C4-2B (cell line): ENCODE measurements at regions not wholly inside any gene's neighbourhood (a gene's known extent, or its start where the extent isn't known, plus 50 kb on each side); places are given as distances from the start of the nearest gene placed in this dataset.

ENCODE experiments used
- ZFX ChIP-seq: fragments of 450-650 bp; IDR thresholded peaks from 2 replicates; pipeline ENCODE4 v1.6.1; 2017
- TF ChIP-seq, protein P1 (sequence below): fragments of 450-650 bp; conservative IDR thresholded peaks from 2 replicates; pipeline ENCODE4 v1.5.1; 2017; ENCODE audit warnings: mild to moderate bottlenecking

DNA sequence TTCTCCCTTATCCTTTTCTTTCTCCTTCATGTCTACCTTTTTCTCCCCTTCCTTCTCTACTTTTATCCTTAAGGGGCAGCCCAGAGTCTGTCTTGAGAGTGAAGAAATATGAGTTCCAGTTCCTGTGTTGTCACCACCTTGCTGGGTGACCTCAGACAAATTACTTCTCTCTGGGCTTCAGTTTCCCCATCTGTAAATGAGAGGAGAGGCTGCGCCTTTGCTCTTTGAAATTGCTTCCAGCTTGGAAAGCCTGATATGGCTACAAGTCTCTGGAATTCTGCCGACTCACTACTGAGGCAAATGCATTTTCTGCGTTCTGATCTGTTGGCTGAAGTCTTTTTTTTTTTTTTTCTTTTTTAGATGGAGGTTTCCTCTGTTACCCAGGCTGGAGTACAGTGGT is 119.2 kb downstream of the SYF2 start:
- TF ChIP-seq, protein P1, sequence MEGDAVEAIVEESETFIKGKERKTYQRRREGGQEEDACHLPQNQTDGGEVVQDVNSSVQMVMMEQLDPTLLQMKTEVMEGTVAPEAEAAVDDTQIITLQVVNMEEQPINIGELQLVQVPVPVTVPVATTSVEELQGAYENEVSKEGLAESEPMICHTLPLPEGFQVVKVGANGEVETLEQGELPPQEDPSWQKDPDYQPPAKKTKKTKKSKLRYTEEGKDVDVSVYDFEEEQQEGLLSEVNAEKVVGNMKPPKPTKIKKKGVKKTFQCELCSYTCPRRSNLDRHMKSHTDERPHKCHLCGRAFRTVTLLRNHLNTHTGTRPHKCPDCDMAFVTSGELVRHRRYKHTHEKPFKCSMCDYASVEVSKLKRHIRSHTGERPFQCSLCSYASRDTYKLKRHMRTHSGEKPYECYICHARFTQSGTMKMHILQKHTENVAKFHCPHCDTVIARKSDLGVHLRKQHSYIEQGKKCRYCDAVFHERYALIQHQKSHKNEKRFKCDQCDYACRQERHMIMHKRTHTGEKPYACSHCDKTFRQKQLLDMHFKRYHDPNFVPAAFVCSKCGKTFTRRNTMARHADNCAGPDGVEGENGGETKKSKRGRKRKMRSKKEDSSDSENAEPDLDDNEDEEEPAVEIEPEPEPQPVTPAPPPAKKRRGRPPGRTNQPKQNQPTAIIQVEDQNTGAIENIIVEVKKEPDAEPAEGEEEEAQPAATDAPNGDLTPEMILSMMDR = no peak
- no peak for TF ChIP-seq ZFX
